KMS-11 (cell line): ENCODE measurements at regions not wholly inside any gene's neighbourhood (a gene's known extent, or its start where the extent isn't known, plus 50 kb on each side); places are given as distances from the start of the nearest gene placed in this dataset.

ENCODE experiments used
- H2AFZ ChIP-seq: fragments of 200-600 bp; sonication (generic); 2 replicates; pipeline ENCODE4 v1.6.1; 2016; ENCODE audit warnings: antibody characterized with exemption, mixed run types, low read depth
- H3K27ac ChIP-seq: fragments of 200-600 bp; sonication (generic); 2 replicates; pipeline ENCODE4 v1.6.1; 2016; ENCODE audit warnings: mild to moderate bottlenecking, mixed run types
- H3K27me3 ChIP-seq: fragments of 200-600 bp; sonication (generic); 2 replicates; pipeline ENCODE4 v1.6.1; 2017; ENCODE audit warnings: mild to moderate bottlenecking, low read depth, mixed run types, moderate library complexity; ENCODE audit not compliant: insufficient read depth
- H3K36me3 ChIP-seq: fragments of 200-600 bp; sonication (generic); 2 replicates; pipeline ENCODE4 v1.6.1; 2017; ENCODE audit warnings: mild to moderate bottlenecking, mixed run types; ENCODE audit not compliant: insufficient read depth
- H3K4me1 ChIP-seq: fragments of 200-600 bp; sonication (generic); 2 replicates; pipeline ENCODE4 v1.6.1; 2016; ENCODE audit warnings: mild to moderate bottlenecking, low read depth, mixed run types; ENCODE audit not compliant: poor library complexity, severe bottlenecking
- H3K4me2 ChIP-seq: fragments of 200-600 bp; sonication (generic); 2 replicates; pipeline ENCODE4 v1.7.0; 2016; ENCODE audit warnings: mild to moderate bottlenecking, mixed run types
- H3K4me3 ChIP-seq: fragments of 200-600 bp; sonication (generic); IDR thresholded peaks from 2 replicates; pipeline ENCODE4 v1.6.1; 2017; ENCODE audit warnings: low read depth, low read length, mixed read lengths; ENCODE audit not compliant: insufficient read depth
- H3K79me2 ChIP-seq: fragments of 200-600 bp; sonication (generic); 2 replicates; pipeline ENCODE4 v1.6.1; 2016; ENCODE audit warnings: low read depth, mixed run types; ENCODE audit not compliant: insufficient read depth
- H3K9ac ChIP-seq: fragments of 200-600 bp; sonication (generic); 2 replicates; pipeline ENCODE4 v1.6.1; 2016; ENCODE audit warnings: mild to moderate bottlenecking, mixed run types
- H4K20me1 ChIP-seq: fragments of 200-600 bp; sonication (generic); 2 replicates; pipeline ENCODE4 v1.6.1; 2016; ENCODE audit warnings: mild to moderate bottlenecking, mixed run types; ENCODE audit not compliant: insufficient read depth
- TF ChIP-seq, protein P1 (sequence below): fragments of 200-600 bp; sonication (generic); conservative IDR thresholded peaks from 2 replicates; pipeline ENCODE4 v1.6.1; 2017; ENCODE audit warnings: low read depth, mild to moderate bottlenecking, antibody characterized with exemption, low read length, moderate library complexity, mixed read lengths

DNA sequence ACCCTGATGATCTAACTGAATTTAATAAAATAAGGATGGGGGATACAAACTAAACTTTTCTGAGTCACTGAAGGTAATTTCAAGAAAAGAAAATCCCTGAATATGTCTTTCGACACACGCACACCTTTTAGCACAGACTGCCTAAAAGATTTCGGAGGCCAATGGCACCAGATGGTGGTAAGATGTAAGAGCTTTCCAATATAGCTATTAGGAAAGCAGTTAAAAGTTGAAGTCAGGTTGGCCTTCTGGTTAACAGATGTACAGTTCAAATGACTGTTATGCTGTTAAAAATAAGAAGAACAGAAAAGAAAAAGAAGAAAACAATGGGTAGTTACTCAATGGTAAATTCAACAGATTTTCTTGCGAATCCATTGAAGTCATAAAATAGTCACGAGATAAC lies 80.7 kb upstream of the KRR1 start:
- no peaks in the 10 kb centered on the region for H3K4me1 ChIP-seq
- H3K36me3 ChIP-seq, result no peaks in the 10 kb centered on the region
- H3K9ac ChIP-seq, result no peak overlapping the region
- H3K79me2 ChIP-seq, result no peaks in the 10 kb centered on the region
- TF ChIP-seq, protein P1, sequence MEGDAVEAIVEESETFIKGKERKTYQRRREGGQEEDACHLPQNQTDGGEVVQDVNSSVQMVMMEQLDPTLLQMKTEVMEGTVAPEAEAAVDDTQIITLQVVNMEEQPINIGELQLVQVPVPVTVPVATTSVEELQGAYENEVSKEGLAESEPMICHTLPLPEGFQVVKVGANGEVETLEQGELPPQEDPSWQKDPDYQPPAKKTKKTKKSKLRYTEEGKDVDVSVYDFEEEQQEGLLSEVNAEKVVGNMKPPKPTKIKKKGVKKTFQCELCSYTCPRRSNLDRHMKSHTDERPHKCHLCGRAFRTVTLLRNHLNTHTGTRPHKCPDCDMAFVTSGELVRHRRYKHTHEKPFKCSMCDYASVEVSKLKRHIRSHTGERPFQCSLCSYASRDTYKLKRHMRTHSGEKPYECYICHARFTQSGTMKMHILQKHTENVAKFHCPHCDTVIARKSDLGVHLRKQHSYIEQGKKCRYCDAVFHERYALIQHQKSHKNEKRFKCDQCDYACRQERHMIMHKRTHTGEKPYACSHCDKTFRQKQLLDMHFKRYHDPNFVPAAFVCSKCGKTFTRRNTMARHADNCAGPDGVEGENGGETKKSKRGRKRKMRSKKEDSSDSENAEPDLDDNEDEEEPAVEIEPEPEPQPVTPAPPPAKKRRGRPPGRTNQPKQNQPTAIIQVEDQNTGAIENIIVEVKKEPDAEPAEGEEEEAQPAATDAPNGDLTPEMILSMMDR, result no peak
- no peaks in the 10 kb centered on the region for H4K20me1 ChIP-seq
- H2AFZ ChIP-seq, result no peak overlapping the region
- H3K4me2 ChIP-seq, result no peak overlapping the region
- H3K27ac ChIP-seq, result no peak overlapping the region
- no peak overlapping the region for H3K4me3 ChIP-seq
- H3K27me3 ChIP-seq, result no peaks in the 10 kb centered on the region

DNA sequence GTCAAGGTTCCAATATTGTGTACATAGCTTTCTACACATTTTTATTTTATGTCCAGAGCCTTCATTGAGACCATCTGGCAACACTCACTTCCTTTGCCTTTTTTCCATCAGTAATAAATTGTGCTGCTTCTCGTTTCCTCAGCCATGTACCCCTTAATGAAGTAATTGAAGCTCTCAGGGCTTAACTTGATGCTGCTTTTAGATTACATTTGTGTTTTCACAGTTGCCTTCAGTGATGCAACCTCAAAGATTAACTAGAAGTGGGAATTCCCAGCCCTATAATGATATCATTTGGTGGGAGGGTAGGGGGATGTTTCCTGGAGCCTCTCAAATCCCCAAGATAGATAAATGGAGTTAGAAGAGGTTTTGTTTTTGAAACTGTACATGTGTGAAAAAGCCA lies 80.2 kb upstream of the KRR1 start:
- H3K79me2 ChIP-seq, result no peaks in the 10 kb centered on the region
- H3K4me2 ChIP-seq, result no peak overlapping the region
- no peak overlapping the region for H3K4me3 ChIP-seq
- no peak overlapping the region for H2AFZ ChIP-seq
- TF ChIP-seq, protein P1, result no peak
- H4K20me1 ChIP-seq, result no peaks in the 10 kb centered on the region
- no peaks in the 10 kb centered on the region for H3K4me1 ChIP-seq
- H3K27me3 ChIP-seq, result no peaks in the 10 kb centered on the region
- no peaks in the 10 kb centered on the region for H3K36me3 ChIP-seq
- H3K27ac ChIP-seq, result no peak overlapping the region
- H3K9ac ChIP-seq, result no peak overlapping the region

GRCh38 chr12:75589801-75590200 lies 78.4 kb upstream of the KRR1 start:
- no peaks in the 10 kb centered on the region for H4K20me1 ChIP-seq
- TF ChIP-seq, protein P1, result no peak
- no peak overlapping the region for H2AFZ ChIP-seq
- no peaks in the 10 kb centered on the region for H3K79me2 ChIP-seq
- H3K9ac ChIP-seq, result no peak overlapping the region
- H3K4me1 ChIP-seq, result no peaks in the 10 kb centered on the region
- H3K27ac ChIP-seq, result no peak overlapping the region
- H3K36me3 ChIP-seq, result no peaks in the 10 kb centered on the region
- H3K27me3 ChIP-seq, result no peaks in the 10 kb centered on the region
- H3K4me2 ChIP-seq, result no peak overlapping the region
- no peak overlapping the region for H3K4me3 ChIP-seq

GRCh38 chr12:75587340-75588106 lies 76.1 kb upstream of the KRR1 start:
- Histone ChIP-seq H3K4me3 (no peak overlapping the region), H3K79me2 (no peaks in the 10 kb centered on the region), H3K36me3 (no peaks in the 10 kb centered on the region), H3K4me1 (no peaks in the 10 kb centered on the region), H4K20me1 (no peaks in the 10 kb centered on the region), H3K9ac (no peak overlapping the region), H2AFZ (no peak overlapping the region), H3K27me3 (no peaks in the 10 kb centered on the region), H3K4me2 (no peak overlapping the region), H3K27ac (no peak overlapping the region)
- TF ChIP-seq, protein P1, result no peak
